ENCODE measurements at regions not wholly inside any gene's neighbourhood (a gene's known extent, or its start where the extent isn't known, plus 50 kb on each side); places are given as distances from the start of the nearest gene placed in this dataset.

DNA sequence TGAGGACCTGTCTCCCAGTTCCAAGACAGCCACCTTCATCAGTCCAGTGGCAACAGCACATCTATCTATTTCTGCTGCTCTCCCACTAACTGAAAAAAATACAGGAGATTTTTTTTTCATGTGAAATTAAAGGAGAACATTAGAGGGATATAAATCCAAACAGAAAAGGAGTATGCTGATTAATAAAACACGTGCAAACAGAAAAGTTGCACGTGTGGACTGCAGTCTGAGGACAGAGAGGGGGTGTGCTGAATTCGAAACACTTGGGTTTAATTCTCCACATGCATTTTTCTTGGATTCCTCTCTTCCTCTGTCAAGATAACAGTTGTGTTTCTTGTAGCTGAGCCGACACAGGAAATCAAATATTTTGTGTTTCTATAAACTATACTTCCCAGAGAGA is 113.4 kb downstream of the CYRIA start:
- H3K9me3 Mint-ChIP-seq, result no peaks in the 10 kb centered on the region
- H3K27ac Mint-ChIP-seq, result no peak overlapping the region
- no peak overlapping the region for H3K4me3 Mint-ChIP-seq
- H3K36me3 Mint-ChIP-seq (ENCODE audit: low read depth), result peaks cover 76% of the 10 kb centered on the region
- H3K4me1 Mint-ChIP-seq (ENCODE audit: low read depth), result no peaks in the 10 kb centered on the region
- intact Hi-C loops (cut with micrococcal nuclease), result loop anchor here (10.0 kb wide), 1 partner anchor 173 kb away; no protein-coding TSS in a partner anchor
- no peaks in the 10 kb centered on the region for H3K27me3 Mint-ChIP-seq

DNA sequence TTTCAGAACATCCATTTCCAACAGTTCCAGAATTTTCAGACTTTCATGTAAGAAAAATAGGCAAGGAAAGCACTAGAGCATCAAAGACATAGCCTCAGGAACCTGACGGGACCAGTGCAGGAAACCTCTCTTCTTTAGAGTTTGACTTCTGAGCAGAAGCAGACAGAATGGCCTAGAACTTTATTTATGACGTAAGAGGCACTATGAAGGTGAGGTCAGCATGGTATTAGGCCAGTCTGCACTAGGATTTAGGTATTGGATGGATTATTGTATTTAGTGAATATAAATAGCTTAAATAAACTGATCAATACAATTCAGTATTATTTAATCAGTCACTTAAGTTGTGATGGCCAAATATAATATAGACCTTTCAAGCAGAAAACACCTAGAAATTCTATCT is 117.6 kb downstream of the CYRIA start:
- no peak overlapping the region for H3K27ac Mint-ChIP-seq
- no peaks in the 10 kb centered on the region for H3K4me1 Mint-ChIP-seq (ENCODE audit: low read depth)
- H3K27me3 Mint-ChIP-seq, result no peaks in the 10 kb centered on the region
- peaks cover 40% of the 10 kb centered on the region for H3K36me3 Mint-ChIP-seq (ENCODE audit: low read depth)
- no peaks in the 10 kb centered on the region for H3K9me3 Mint-ChIP-seq
- intact Hi-C loops (cut with micrococcal nuclease), result no loop called here
- no peak overlapping the region for H3K4me3 Mint-ChIP-seq

DNA sequence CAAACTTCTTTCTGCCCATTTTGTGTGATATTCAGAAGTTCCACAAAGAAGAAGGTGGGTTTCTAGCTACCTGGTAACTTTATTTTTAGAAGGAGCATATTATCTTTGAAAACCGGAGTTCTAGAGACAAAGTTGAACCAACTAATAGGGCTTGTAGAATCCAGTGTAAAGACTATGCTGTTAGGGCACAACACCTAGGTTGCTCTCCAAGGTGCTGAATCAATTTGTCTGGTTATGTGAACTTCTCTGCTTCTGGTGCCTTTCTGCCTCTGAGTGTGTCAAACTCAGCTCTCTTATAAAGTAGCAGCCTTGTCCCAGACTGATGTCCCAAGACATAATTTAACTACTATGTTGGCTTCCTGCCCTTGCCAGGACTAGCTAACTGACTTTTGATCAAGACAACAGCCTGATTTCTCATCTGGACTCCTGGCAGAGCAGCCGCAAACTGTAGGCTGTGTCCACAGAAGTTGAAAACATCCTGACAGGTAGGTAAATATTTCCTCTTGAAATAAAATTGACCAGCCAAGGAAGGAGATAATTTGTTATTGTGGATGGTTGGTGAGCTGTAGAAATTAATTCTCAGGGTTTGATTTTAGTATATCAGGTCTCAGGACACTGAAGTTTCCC is 119.4 kb downstream of the CYRIA start:
- intact Hi-C loops (cut with micrococcal nuclease), result no loop called here
- peaks cover 5% of the 10 kb centered on the region for H3K27me3 Mint-ChIP-seq
- H3K27ac Mint-ChIP-seq, result no peak overlapping the region
- no peaks in the 10 kb centered on the region for H3K9me3 Mint-ChIP-seq
- peaks cover 23% of the 10 kb centered on the region for H3K36me3 Mint-ChIP-seq (ENCODE audit: low read depth)
- H3K4me3 Mint-ChIP-seq, result no peak overlapping the region
- H3K4me1 Mint-ChIP-seq (ENCODE audit: low read depth), result no peaks in the 10 kb centered on the region

DNA sequence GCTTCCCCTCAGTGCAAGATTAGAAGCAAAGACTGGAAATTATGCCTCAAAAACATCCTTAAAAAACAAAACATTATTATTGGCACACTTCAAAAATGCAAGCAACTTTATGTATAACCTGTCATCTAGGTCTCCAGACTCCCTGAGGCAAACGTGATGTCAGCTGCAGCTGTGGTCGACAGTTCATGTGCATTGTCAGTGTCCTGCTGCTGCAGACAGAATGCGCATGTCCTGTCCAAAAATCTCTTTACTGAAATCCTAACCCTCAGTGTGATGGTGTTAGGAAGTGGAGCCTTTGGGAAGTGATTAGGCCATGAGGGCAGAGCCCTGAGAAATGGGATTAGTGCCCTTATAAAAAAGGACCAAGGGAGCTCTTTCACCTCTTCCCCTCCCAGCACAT is 126.9 kb downstream of the CYRIA start:
- H3K27me3 Mint-ChIP-seq, result peaks cover 15% of the 10 kb centered on the region
- H3K9me3 Mint-ChIP-seq, result no peaks in the 10 kb centered on the region
- H3K4me3 Mint-ChIP-seq, result no peak overlapping the region
- no peaks in the 10 kb centered on the region for H3K4me1 Mint-ChIP-seq (ENCODE audit: low read depth)
- intact Hi-C loops (cut with micrococcal nuclease), result no loop called here
- H3K36me3 Mint-ChIP-seq (ENCODE audit: low read depth), result no peaks in the 10 kb centered on the region
- H3K27ac Mint-ChIP-seq, result no peak overlapping the region

DNA sequence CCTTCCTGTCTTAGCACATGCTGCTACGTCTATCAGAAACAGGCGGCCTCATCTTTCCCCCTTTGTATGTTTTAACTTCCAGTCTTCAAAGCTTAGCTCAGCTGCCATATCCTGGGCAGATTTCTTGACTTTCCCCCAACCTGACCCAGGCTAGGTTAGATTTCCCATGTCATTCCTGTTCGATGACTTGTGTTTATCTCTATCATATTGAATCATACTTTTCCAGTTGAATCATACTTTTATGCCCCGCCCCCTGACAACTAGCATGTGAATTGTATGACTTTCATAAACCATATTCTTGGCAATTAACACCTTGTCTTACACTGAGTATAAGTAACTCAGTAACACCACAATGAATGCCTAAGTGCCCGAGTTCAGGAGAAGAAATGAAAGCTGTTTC is 128.3 kb downstream of the CYRIA start:
- no peaks in the 10 kb centered on the region for H3K36me3 Mint-ChIP-seq (ENCODE audit: low read depth)
- intact Hi-C loops (cut with micrococcal nuclease), result no loop called here
- H3K4me3 Mint-ChIP-seq, result no peak overlapping the region
- H3K27me3 Mint-ChIP-seq, result peaks cover 17% of the 10 kb centered on the region
- no peak overlapping the region for H3K27ac Mint-ChIP-seq
- no peaks in the 10 kb centered on the region for H3K9me3 Mint-ChIP-seq
- H3K4me1 Mint-ChIP-seq (ENCODE audit: low read depth), result no peaks in the 10 kb centered on the region

DNA sequence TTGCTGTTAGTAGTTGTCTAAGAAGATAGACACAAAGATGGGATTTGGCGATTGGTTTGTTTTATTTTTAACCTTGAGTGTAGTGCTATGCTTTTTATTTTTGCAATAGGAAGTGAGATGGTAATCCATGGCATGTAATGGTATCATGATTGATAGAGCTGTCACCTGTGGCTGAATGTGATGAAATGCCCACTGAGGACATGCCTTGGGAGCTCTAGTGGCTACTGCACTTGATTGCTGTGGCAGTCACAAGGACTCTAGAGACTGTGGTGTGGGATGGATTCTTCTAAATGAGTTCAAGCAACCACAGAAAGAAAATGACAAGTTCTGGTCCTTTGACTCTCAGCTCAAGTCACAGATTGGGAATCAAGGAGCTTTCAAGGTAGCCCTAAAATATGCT is 139.4 kb downstream of the CYRIA start:
- Mint-ChIP-seq H3K36me3 (ENCODE audit: low read depth) (no peaks in the 10 kb centered on the region), H3K27ac (no peak overlapping the region), H3K27me3 (peaks cover 5% of the 10 kb centered on the region), H3K9me3 (no peaks in the 10 kb centered on the region), H3K4me1 (ENCODE audit: low read depth) (no peaks in the 10 kb centered on the region), H3K4me3 (no peak overlapping the region)
- intact Hi-C loops (cut with micrococcal nuclease), result loop anchor here (10.0 kb wide), 1 partner anchor 369 kb away; no protein-coding TSS in a partner anchor

DNA sequence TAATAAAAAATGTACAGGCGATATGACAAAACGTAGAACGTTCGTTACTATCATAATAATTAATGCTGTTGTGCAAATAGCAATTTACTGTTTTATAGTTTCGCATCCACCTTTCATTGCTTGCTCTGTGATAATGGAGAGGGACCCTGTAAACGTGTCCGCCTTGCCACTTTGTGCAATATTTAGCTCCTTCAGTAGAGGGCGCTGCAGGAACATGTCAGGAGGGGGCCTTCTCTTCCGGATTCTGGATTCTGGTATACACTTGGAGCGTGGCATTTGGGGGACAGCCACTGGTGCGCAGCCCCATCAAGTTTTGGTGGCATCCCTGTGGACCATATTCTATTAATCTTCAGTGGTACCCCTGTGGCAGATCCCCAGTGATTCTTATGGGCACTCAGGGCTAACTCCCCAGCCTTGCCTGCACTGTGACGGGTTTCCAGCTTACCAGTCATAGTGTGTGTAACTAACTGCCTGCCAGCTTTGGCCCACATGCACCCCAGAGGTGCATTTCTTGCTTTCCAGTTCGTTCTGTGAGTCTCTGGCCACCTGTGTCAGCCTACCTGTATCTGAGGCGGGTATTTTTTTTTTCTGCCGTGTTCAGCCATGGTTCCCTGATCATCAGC is 140.3 kb downstream of the CYRIA start:
- H3K27ac Mint-ChIP-seq, result no peak overlapping the region
- no peaks in the 10 kb centered on the region for H3K9me3 Mint-ChIP-seq
- peaks cover 5% of the 10 kb centered on the region for H3K27me3 Mint-ChIP-seq
- no peaks in the 10 kb centered on the region for H3K36me3 Mint-ChIP-seq (ENCODE audit: low read depth)
- no peaks in the 10 kb centered on the region for H3K4me1 Mint-ChIP-seq (ENCODE audit: low read depth)
- H3K4me3 Mint-ChIP-seq, result no peak overlapping the region
- intact Hi-C loops (cut with micrococcal nuclease), result loop anchor here (1.0 to 10.0 kb wide), 3 partner anchors 84 to 369 kb away; no protein-coding TSS in a partner anchor

DNA sequence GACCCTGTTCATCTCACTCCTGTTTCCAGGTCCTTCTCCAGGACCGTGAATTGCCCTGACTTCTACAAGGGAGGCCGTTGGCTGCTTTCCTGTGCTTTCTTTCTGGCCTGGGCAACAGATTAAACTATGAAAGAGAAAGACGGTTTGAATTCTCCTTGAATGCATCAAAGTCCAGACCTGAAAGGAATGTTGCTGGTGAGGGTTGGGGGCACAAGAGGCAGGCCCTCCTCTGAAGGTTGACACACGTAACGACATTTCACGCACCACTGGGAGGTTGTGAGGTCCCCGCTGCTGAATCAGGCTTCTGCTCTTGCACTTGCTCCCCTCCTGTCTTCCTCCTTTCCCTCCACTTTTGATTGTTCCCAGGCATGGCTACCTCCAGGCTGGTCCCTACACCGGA is 141.9 kb downstream of the CYRIA start:
- Mint-ChIP-seq H3K4me1 (ENCODE audit: low read depth) (no peaks in the 10 kb centered on the region), H3K36me3 (ENCODE audit: low read depth) (no peaks in the 10 kb centered on the region), H3K27ac (no peak overlapping the region), H3K4me3 (no peak overlapping the region), H3K9me3 (no peaks in the 10 kb centered on the region), H3K27me3 (peaks cover 5% of the 10 kb centered on the region)
- intact Hi-C loops (cut with micrococcal nuclease), result loop anchor here (2.0 to 10.0 kb wide), 2 partner anchors 233 to 371 kb away; no protein-coding TSS in a partner anchor

DNA sequence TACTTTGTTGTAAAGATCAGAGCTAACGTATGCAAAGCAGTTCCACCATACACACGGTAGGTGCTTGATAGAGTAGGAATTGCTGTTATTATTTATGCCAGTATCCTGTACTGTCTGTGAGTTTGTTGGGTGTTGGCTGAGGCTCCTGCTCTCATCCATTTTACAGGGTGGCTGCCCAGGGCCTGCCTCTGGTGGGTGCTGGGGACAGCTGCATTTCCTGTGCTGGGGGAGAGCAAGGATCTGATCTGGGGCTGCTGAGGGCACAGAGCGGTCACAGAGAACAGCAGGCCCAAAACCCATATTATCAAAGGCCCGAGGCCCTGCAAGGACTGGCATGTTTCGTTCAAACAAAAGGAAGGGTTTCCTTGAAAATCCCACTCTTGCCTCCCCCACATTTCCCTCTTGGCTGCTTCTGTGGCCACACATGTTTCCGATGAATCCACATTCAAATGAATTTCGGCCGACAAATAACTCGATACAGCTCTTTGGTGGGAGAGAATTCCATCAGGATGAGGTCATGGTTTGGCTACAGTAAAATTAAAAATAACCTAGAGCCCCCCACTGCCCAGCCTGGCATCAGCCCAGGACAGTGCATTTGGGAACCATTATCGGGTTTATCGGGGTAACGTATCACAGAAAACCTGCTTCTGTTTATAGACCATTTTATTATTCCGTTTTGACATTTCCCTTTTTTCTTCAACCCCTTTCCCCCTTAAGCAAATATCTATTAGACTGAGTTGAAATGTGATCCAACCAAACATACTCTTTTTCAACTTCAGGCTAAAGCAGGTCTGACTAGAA is 143.4 kb downstream of the CYRIA start:
- H3K27ac Mint-ChIP-seq, result no peak overlapping the region
- peaks cover under 1% of the 10 kb centered on the region for H3K27me3 Mint-ChIP-seq
- H3K4me3 Mint-ChIP-seq, result no peak overlapping the region
- intact Hi-C loops (cut with micrococcal nuclease), result loop anchor here (10.0 kb wide), 1 partner anchor 373 kb away; no protein-coding TSS in a partner anchor
- H3K36me3 Mint-ChIP-seq (ENCODE audit: low read depth), result no peaks in the 10 kb centered on the region
- no peaks in the 10 kb centered on the region for H3K4me1 Mint-ChIP-seq (ENCODE audit: low read depth)
- H3K9me3 Mint-ChIP-seq, result no peaks in the 10 kb centered on the region

DNA sequence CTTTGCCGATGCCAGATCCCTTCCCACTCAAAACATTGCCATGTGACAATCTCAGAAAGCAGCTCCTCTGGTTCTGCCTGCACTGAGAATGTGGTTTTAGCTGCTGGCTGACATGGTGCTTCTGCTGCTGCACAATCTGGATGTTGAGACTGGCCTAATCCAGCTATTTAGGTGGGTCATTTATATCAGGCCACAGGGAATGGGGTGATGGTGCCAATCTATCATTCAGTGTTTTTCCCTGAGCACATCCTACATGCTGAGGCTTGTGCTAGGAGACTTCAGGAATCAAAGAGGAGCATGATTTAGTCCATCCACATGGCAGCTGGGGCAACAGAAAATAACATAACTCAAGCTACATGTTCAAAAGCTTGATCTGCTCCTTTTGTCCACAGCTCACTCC is 144.7 kb downstream of the CYRIA start:
- no peaks in the 10 kb centered on the region for H3K36me3 Mint-ChIP-seq (ENCODE audit: low read depth)
- H3K27ac Mint-ChIP-seq, result no peak overlapping the region
- H3K4me1 Mint-ChIP-seq (ENCODE audit: low read depth), result no peaks in the 10 kb centered on the region
- peaks cover 2% of the 10 kb centered on the region for H3K27me3 Mint-ChIP-seq
- intact Hi-C loops (cut with micrococcal nuclease), result loop anchor here (10.0 kb wide), 1 partner anchor 374 kb away; no protein-coding TSS in a partner anchor
- H3K9me3 Mint-ChIP-seq, result no peaks in the 10 kb centered on the region
- no peak overlapping the region for H3K4me3 Mint-ChIP-seq

DNA sequence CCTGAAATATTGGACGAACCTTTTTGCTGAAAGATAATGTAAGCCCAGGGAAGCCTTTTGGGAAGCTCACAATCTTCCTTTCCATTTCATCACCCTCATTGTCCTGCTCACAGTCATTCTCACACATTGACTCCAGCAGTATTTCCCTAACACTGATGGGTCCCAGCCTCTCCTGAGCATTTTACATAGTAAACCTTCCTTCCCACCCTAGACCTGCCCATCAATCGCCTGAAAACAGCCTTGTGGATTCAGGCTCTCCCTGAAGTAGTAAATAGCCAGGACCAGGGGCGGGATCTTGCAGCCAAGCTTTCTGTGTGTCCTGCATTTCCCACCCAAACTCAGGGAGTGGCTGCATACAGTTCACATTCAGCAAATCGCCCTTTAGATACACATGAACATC is 149.9 kb downstream of the CYRIA start:
- H3K4me3 Mint-ChIP-seq, result no peak overlapping the region
- H3K36me3 Mint-ChIP-seq (ENCODE audit: low read depth), result no peaks in the 10 kb centered on the region
- no peaks in the 10 kb centered on the region for H3K4me1 Mint-ChIP-seq (ENCODE audit: low read depth)
- H3K27ac Mint-ChIP-seq, result no peak overlapping the region
- peaks cover 8% of the 10 kb centered on the region for H3K27me3 Mint-ChIP-seq
- intact Hi-C loops (cut with micrococcal nuclease), result no loop called here
- H3K9me3 Mint-ChIP-seq, result no peaks in the 10 kb centered on the region

DNA sequence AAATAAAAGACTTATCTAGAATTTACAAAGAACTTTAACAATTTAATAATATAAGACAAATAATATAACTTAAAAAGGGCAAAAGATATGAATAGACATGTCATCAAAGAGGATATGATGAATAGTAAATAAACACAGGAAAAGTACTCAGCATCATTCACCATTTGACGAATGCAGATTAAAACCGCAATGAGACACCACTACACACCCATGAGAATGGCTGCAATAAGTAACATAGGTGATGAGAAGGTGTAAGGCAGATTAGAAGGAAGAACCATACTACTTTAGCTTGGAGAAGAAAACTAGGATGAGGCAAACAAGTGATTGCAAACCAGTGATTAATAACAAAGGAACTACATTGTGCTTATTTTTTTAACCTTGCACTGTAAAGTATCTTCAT is 152.0 kb downstream of the CYRIA start:
- Mint-ChIP-seq H3K27ac (no peak overlapping the region), H3K4me3 (no peak overlapping the region), H3K4me1 (ENCODE audit: low read depth) (no peaks in the 10 kb centered on the region), H3K9me3 (no peaks in the 10 kb centered on the region), H3K27me3 (peaks cover 24% of the 10 kb centered on the region), H3K36me3 (ENCODE audit: low read depth) (no peaks in the 10 kb centered on the region)
- intact Hi-C loops (cut with micrococcal nuclease), result no loop called here

DNA sequence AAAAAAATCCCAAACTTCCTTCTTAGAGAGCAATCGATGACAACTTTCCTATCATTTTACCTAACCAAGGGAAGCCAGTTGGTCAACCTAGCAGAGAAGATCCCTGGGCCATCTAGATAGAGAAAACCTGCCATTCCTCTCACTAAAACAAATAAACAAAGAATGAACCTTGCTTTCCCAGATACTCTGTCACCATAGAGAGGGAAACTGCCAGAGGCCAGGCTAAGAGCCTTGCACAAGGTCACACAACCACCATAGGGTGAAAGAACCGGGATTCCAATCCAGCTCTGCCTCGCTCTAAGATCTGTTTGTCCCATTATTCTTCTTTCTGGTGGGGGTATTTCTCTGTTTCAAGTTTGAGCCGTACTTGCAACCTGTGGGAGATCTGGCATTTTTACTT is 154.6 kb downstream of the CYRIA start:
- H3K36me3 Mint-ChIP-seq (ENCODE audit: low read depth), result no peaks in the 10 kb centered on the region
- no peak overlapping the region for H3K27ac Mint-ChIP-seq
- H3K4me3 Mint-ChIP-seq, result no peak overlapping the region
- intact Hi-C loops (cut with micrococcal nuclease), result no loop called here
- H3K4me1 Mint-ChIP-seq (ENCODE audit: low read depth), result no peaks in the 10 kb centered on the region
- H3K9me3 Mint-ChIP-seq, result no peaks in the 10 kb centered on the region
- H3K27me3 Mint-ChIP-seq, result peaks cover 38% of the 10 kb centered on the region

DNA sequence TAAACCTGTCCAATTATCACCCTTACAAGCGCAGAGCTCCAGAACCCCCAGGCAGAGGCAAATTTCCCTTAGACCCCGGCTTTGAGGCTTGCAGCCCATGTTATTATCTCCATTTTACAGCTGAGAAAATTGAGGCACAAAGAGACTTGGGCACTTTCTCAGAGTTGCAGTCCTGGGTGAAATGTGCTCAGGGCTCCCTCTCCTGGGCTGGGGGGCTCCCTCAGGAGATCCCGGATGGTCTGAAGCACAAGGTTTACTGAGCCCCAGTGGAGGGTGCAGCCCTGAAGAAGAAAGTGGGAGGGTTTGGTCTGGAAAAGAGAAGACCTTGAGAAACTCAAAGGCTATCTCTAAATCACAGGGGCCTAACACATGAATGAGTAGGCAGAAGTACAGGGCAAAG is 156.6 kb downstream of the CYRIA start:
- Mint-ChIP-seq H3K27me3 (peaks cover 36% of the 10 kb centered on the region), H3K4me3 (no peak overlapping the region), H3K9me3 (no peaks in the 10 kb centered on the region), H3K36me3 (ENCODE audit: low read depth) (no peaks in the 10 kb centered on the region), H3K4me1 (ENCODE audit: low read depth) (no peaks in the 10 kb centered on the region), H3K27ac (no peak overlapping the region)
- intact Hi-C loops (cut with micrococcal nuclease), result loop anchor here (2.0 kb wide), 2 partner anchors 568 to 872 kb away; partner anchors contain the start of gene MYCN
